Stimulated activated CD8-positive, alpha-beta memory T cell treated with anti-CD3 and anti-CD28 coated beads, Interleukin-15, amount 100 ng/mL, for 48 hours (primary cell): ENCODE measurements at regions not wholly inside any gene's neighbourhood (a gene's known extent, or its start where the extent isn't known, plus 50 kb on each side); places are given as distances from the start of the nearest gene placed in this dataset.

Source experiments
- DNase-seq, 2 donors: peaks; one replicate each; pipeline ENCODE4 v3.0.0-alpha.2; 2020; ENCODE audit warnings: low read depth in 2 of 2

DNA sequence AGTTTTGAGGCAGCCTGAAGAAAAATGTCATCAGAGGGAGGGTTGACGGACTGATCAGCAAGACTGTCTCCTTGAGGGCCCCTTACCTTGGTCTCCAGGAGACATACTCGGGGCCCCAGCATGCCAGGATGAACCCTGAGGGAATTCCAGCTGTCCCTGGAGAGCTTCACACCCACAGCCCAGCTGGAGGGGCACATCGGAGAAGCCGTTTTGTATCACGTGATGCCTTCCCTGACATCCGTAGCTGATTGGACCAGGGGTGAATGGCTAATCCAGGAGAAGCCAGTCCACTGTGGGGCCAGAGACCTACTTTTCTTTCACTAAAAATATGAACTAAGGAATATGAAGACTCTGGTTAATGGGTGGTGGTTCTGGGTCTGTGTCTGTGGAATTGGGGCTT is 86.0 kb upstream of the TP53I11 start:
- DNase-seq: no peak

DNA sequence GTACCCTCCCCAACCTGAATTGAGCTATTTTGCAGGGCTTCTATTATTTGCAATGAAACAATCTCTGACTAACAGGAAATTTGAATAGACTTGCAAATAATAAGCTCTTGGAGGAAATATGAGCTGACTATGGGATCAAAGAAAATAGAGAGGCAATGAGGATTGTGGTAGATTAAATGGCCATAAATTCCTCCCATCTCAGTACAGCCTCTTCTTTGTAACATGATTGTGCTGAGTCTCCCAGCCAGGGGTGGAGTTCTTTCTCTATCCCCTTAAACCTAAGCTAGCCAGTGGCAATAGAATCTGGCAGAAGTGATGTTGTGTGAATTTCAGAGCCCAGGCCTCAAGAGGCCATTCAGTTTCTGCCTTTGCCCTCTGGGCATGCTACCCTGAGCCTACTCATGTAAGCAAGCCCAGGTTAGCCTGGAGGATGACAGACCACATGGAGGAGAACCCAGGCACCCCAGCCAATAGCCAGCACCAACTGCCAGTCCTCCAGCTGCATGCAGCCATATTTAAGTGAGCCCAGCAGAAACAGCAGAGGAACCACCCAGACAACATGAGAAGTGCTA is 86.8 kb upstream of the TP53I11 start:
- no peak for DNase-seq

DNA sequence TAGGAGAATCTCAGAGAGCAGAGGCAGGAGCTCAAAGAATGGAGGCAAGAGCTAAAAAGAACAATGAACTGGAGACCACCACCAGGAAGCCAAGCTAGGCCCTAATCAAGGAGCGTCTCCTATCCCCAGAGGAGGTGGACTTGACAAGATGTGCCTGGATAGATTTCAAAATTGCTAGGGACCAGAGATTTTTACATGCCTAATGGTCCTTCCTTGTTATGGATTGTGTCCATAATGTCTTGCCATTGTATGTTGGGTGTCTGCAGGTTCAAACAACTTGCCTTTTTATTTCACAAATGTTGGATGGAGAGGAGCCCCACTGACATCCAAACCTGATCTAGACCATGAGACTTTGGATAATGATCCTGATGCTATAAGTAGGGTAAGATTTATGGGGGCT is 88.2 kb upstream of the TP53I11 start:
- DNase-seq: no peak

DNA sequence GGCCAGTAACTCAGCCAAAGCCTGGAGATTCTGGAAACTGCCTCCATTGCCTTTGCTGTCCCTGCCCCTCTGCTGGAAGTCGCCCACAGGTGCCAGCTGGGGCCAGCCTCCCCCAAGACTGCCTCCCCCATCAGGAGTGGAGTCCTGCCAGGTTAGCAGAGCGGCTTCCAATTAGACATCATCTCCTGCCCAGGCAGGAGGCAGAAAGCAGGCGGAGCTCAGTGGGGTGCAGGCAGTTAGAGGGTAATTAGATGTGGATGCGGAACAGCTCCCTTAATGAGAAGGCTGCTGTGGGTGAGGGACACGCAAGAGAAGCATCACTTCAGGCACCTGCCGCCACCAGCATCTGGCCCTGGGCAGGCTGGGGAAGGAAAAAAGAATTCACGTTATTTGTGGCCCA is 90.9 kb upstream of the TP53I11 start:
- no peak for DNase-seq

DNA sequence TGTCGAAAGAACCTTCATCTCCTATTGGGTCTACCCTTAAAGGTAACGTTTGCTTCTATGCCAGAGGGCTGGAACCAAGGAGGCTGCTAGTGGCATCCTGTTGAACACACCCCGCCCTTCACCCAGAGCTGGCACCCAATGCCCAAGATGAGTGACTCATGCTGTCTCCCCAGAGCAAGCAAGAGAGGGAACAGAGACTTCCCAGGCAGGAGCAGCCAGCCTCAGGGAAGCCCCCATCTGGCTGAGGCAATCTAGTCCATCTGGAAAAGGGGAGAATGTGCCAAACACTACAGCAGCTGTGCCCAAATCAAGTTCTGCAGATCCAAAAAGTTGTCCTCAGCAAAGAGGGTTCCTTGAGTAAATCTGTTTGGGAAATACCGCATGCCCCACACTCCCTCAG is 91.9 kb upstream of the TP53I11 start:
- no peak for DNase-seq

DNA sequence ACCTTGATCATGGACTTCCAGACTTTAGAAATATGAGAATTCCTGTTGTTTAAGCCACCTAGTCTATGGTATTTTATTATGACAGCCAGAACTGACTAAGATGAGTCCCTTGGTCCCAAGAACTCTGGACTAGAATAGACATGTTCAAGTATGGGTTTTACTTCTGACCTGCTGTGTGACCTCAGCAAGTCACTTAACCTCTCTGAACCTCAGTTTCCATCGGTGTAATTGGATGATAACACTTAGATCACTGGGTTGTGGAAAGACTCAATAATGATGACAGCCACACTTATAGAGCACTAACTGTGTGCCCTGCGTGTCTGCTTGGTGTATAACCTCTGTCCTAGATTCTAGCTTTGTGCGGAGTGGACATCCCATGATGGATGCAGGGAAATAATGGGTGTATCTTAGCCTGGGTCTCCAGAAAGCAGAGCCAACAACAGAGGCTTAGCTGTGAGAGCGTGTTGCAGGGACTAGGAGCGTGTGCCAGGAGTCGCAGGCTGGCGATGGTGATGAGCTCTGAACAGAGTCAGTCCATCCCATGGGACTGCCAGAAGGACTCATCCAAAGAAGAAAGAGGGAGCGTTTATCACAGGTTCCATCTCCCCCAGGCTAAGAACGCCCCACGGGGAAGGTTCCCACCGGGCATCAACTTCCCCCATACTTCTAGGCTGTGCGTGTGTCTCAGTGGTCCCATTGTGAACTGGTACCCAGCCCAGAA is 93.2 kb upstream of the TP53I11 start:
- DNase-seq: no peak

DNA sequence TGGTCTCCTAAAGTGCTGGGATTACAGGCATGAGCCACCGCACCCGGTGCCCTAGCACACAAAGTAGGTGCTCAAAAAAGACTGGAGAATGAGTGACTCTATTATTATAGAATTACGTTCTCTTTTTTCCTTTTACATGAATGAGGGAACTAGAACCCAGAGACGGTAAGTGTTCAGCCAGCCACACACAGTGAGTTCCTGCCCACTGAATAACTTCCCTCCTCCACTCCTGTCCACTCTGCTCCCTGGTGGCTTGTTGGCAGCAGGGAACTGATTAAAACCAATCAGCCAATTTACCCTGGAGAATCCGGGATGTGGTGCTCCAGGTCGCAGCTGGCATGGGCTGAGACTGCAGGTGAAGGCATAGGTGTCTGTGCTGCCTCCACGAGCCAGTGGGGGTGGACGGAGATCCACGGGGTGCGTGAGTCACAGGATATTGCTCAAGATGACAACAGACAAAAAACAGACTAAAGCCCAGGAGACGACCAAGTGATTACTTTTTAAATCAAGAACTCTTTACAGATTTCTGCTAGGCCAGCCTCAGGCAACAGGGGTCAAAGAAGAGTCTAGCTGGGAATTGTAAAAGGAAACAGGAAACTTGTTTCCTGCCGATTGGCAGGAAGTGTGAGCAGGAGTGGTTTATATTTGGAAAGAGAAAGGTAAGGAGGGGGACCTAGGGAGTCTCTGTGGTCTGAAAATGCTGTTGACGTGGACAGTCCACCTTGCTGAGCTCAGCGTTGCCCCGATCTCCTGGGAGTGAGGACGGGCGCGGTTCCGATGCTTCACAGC is 95.2 kb upstream of the TP53I11 start:
- no peak for DNase-seq

DNA sequence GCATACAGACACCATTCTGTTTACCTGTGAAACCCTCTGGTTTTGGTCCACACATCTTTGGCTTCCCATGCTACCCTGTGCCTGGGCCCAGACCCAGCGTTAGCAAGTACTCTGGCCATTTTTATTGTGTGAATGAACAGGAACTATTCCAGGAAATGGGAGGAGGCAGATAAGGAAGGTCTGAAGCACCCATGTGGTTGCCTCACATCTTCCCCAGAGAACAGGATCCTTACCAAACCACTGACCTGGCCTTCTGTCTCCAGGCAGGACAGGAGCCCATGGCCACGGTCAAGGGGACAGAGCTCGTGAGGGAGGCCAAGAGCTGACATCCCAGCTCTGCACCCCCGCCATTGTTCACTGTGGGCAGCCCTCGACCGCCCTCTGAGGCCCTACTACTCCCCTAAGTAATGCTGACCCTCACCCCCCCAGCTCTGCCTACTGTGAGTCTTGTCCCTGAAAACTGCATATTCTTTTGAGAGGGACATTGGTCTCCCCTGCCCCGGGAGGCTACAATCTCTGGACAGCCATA is 97.7 kb upstream of the TP53I11 start:
- DNase-seq: no peak

DNA sequence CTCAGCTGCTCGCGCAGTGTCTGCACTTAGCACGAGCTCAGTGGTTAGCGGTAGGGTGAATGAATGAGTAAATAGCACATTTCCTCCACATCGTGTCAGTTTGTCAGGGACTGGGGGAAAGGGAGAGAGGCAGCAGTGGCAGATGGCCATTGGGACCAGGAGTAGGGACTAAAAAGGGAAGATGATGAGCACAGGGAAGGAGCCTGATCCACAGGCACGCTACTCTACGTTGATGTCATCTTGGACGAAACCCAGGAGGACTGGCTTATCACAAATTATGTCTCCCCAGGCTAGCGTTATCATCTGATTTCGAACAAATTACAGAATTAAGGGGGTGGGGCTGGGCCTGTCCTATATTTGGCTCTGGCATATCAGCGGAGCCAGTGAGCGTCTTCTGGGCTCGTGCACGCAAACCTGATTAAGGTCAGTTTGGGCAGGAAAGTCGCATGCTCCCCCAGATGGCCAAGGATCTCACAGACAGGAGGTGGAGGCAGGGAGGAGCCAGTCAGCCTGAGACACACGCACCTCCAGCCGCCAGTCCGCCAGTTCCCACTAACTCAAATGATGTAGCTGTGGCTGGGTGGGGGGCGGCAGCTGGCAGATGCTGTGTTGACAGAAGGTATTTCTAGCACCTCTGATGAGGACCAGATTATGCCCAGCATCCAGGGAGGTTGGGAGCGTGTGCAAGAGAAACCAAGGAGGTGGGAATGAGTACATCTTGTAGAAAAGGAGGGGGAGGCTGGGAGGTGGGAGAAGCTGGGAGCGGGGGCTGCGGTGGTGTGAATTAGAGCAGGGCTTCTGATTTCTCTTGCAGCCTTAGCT is 97.4 kb upstream of the PRDM11 start:
- DNase-seq: no peak

DNA sequence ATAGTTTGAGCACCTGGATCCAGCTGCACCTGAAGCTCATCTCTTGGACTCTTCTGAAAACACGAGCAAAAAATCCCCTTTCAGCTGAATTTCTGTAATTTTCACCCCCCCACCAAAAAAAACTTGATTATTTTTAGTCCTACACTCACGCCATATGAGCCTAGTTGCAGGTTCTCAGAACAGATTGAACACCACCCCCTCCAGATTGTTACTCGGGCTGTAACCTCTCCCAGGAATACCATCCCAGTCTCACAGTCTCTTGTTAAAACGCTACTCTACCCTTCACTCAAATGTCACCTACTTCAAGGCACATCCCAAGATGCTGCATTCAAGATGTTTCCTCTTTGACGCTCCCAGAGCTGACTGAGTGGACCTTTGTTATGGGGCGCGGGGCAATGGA is 96.3 kb upstream of the PRDM11 start:
- no peak for DNase-seq

DNA sequence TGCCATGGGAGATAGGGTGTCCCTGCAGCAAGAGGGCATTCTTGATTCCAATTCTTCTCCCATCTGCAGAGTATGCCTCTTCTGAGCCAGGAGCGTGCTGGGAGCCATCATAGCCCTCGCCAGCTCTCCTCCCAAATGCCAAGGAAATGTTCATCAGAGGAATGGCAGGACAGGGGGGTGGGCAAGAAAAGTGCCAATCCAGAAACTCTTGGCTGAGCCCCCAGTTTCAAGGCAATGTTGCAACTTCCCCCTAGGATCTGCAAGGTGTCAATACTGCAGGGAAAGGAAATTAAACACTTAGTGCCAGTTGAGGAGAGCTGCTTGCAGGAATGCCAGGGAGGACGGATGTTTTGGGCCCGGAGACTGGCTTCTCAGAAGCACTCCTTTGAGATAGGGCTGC is 94.8 kb upstream of the PRDM11 start:
- DNase-seq: no peak

DNA sequence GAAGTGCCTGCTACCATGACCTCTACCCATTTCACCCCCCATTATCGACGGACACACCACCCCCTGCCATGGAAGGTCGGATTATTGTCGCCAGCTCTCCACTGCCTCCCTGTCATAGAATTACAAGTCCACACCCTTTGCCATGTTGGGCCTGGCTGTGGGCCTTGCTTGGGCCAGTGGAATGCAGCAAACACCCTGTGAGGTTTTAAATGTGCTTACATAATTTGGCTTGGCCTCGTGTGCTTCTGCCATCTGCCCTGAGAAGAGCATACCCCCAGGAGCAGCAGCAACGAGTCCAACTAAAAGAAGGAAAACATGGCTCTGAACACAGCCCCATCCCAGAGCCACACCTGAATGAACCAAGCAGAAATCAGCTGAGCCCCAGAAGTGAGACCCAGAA is 94.1 kb upstream of the PRDM11 start:
- no peak for DNase-seq

DNA sequence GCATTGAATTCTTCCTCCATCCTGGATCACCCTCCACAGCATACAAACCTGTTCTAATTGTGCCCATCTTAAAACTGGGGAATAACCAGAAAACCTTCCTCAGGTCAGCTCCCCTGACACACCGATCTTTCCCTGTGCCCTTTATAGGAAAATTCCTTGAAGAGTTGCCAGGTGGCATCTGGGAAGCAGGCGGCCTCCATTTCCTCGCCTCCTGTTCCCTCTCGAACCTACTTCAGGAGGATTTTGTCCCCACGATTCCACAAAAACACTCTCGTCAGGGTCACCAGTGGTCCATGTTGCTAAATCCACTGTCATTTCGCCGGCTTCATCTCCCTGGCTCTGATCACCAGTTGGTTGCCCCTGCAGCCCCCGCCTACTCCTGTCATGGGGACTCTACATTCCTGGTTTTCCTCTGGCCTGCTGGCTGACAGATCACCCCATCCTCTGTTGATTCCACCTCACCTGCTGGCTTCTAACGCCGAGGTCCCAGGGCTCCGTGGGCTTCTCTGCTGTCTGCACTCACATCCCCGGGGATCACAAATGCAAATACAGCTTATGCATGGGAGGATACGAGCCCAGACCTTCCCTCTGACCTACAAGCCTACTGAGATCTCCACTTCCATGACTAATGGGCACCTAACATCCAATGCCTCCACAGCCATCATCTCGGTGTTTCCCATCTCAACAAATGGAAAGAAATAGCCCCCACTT is 92.5 kb upstream of the PRDM11 start:
- DNase-seq: no peak

DNA sequence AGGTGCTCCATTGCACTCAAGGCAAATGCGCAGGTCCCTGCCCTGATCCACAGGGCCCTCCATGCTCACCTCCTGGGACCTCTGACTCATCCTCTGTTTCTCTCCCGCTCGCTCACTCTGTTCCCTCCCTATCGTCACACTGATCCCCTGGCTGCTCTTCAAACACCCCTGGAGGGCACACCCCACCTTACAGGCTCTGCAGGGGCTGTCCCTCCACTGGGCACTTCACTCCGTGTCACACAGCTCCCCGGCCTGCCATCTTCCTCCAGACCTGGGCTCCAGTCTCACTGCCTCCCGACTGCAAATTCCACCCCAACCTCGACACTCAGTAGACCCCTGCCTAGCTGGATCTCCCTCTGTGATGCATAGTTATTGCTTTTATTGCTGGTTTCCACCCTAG is 91.5 kb upstream of the PRDM11 start:
- no peak for DNase-seq

DNA sequence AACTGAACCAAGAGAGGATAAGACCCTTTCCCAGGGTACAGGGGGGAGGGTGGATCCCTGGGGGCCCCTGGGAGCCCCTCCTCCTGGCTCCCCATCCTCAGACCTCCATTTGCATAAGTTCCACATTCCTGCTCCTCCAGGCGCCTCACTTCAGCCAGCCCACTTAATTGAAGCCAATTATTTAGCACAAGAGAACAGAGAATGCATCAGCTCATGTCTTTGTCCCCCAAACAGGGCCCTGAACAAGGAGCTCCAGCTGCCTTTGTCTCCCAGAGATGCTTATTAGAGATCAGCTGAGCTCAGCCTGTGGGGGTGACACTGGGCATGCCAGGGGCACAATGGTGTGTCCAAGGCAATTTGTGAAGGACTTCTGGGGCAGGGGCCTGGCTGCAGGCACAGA is 89.9 kb upstream of the PRDM11 start:
- no peak for DNase-seq

DNA sequence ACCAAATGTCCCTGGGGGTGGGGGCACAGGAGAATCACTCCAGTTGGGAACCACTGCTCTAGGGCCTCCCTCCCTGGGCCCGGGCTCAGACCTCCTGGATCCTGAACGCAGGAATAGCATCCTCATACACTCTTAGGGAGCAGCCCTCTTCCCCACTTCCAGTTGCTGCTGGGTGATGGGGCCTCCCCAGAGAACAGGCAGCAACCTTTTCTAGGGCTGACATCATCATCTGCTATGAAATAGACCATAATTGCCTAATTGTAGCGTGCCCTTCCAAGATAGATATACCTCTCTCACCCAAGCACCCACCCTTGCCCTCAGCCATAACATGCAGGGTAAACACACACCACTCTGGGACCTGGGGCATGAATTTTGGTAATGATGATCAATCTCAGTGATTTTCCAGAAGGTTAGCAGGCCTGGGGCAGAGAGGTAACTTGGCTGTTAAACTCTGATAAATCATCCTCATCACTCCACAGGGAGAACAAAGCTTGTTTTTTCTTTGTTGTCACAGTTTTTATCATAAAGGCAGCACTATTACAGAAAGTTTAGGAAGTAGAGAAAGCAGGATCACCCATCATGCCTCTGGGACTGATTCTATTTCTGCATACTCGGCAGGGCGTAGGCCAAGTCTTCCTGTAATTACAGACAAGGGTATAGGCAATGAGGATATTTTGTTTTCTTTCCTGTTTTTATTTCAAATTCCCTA is 88.3 kb upstream of the PRDM11 start:
- no peak for DNase-seq

DNA sequence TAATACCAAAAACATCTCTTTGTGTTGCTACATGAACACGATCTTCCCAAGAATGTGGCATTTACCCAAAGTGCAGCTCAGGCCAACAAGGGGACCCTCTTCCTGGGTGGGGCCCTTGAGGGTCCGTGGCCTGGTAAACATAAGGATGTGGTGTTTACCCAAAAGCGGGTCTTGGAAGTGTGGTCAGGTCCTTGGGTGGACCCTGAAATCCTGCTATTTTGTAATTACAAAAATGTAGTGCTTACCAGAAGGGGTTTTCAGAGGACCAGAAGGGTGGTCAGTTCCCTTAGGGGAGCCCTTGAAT is 87.8 kb upstream of the PRDM11 start:
- DNase-seq: no peak

DNA sequence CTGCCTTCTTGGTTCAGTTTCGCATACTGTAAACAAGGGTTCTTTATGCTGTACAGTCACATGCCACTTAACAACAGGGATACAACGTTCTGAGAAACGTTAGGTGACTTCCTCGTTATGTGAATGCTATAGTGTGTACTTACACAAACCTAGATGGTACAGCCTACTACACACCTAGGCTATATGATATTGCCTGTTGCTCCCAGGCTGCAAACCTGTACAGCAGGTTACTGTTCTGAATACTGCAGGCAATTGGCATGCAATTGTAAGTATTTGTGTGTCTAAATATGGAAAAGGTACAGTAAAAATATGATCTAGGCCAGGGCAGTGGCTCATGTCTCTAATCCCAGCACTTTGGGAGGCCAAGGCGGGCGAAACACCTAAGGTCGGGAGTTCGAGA is 85.7 kb upstream of the PRDM11 start:
- DNase-seq: no peak

DNA sequence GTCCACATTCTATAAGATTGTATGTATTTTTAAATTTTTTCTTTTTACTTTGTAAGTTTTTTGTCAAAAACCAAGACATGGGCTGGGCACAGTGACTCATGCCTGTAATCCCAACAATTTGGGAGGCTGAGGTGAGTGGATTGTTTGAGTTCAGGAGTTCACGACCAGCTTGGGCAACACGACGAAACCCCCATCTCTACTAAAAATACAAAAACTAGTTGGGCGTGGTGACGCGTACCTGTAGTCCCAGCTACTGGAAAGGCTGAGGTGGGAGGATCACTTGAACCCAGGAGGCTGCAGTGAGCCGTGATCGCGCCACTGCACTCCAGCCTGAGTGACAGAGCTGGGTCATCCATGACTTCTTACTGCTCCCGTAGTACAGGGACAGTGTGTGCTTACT is 84.8 kb upstream of the PRDM11 start:
- no peak for DNase-seq

DNA sequence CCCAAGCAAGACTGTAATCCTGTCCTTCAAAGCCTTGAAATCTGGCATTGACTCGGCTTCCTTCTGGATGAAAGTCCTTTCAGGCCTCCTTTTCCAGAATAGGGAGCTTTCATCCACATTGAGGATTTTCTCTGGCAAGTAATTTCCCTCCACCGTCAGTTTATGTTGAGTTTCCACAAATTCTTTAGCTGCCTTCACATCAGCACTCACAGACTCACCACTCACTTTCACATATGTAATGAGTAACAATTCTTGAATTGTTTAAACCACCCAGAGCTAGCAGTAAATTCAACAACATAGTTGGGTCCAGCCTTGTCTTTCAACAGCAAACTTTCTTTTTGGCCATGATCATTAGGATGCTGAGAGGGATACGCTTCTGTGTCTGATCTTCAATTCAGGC is 84.3 kb upstream of the PRDM11 start:
- no peak for DNase-seq
